ENCODE measurements at regions not wholly inside any gene's neighbourhood (a gene's known extent, or its start where the extent isn't known, plus 50 kb on each side); places are given as distances from the start of the nearest gene placed in this dataset.

GRCh38 chr4:179116011-179116410 lies 1673.8 kb upstream of the AGA start:
- no peak for TF ChIP-seq CTCF (conservative IDR thresholded peaks at IDR 0.05; ENCODE audit: low read depth, low read length)
- TF ChIP-seq EZH2 (IDR thresholded peaks at IDR 0.05; ENCODE audit: borderline replicate concordance, low read depth, low read length, poor library complexity, severe bottlenecking), result no peak
